Keratinocyte (primary cell): ENCODE measurements at regions not wholly inside any gene's neighbourhood (a gene's known extent, or its start where the extent isn't known, plus 50 kb on each side); places are given as distances from the start of the nearest gene placed in this dataset.

ENCODE experiments used
- DNase-seq: peaks from one replicate; pipeline ENCODE4 v3.0.0-alpha.2; 2011; ENCODE audit warnings: low read depth, missing footprints, low spot score
- FAIRE-seq: peaks from 2 replicates; lab custom pipeline; 2011; peaks lifted over from hg19 to GRCh38; lab: Jason Lieb, UNC
- H2AFZ ChIP-seq: 2 replicates; pipeline ENCODE4 v1.6.0; 2012; ENCODE audit warnings: low read length, control low read depth, inconsistent platforms; ENCODE audit not compliant: control insufficient read depth
- H3K27ac ChIP-seq: 2 replicates; pipeline ENCODE4 v1.5.1; 2011; ENCODE audit warnings: low read length; ENCODE audit not compliant: control insufficient read depth, insufficient read depth
- H3K27me3 ChIP-seq: 3 replicates; pipeline ENCODE4 v1.6.0; 2011; ENCODE audit warnings: low read length; ENCODE audit not compliant: control insufficient read depth, insufficient read depth; ENCODE audit errors: extremely low read depth
- H3K36me3 ChIP-seq, 2 experiments: 2 replicates in 1 of 2; 3 replicates in 1 of 2; pipeline ENCODE4 v1.5.1; 2011; ENCODE audit warnings: low read length in 2 of 2, mild to moderate bottlenecking in 1 of 2; ENCODE audit not compliant: control insufficient read depth in 2 of 2, insufficient read depth in 2 of 2; ENCODE audit errors: extremely low read depth in 1 of 2
- H3K4me1 ChIP-seq: 3 replicates; pipeline ENCODE4 v1.5.1; 2011; ENCODE audit warnings: low read length; ENCODE audit not compliant: control insufficient read depth, insufficient read depth; ENCODE audit errors: extremely low read depth
- H3K4me2 ChIP-seq: 3 replicates; pipeline ENCODE4 v1.6.0; 2011; ENCODE audit warnings: low read depth, low read length; ENCODE audit not compliant: control insufficient read depth, insufficient read depth; ENCODE audit errors: extremely low read depth
- H3K4me3 ChIP-seq, 3 experiments: fragments of 200-600 bp in 1 of 3; sonication (generic) in 1 of 3; 2 replicates in 2 of 3; 3 replicates in 1 of 3; pipeline ENCODE4 v1.5.1; 2011 to 2016; ENCODE audit warnings: low read length in 3 of 3, mild to moderate bottlenecking in 3 of 3, control low read depth in 2 of 3, inconsistent platforms in 1 of 3, low read depth in 1 of 3, mixed read lengths in 1 of 3, mixed run types in 1 of 3, moderate library complexity in 1 of 3; ENCODE audit not compliant: control insufficient read depth in 2 of 3, insufficient read depth in 2 of 3; ENCODE audit errors: extremely low read depth in 1 of 3
- H3K79me2 ChIP-seq: 2 replicates; pipeline ENCODE4 v1.6.0; 2012; ENCODE audit warnings: low read length; ENCODE audit not compliant: control insufficient read depth, insufficient read depth
- H3K9ac ChIP-seq: 3 replicates; pipeline ENCODE4 v1.6.0; 2011; ENCODE audit warnings: low read length; ENCODE audit not compliant: control insufficient read depth, insufficient read depth; ENCODE audit errors: extremely low read depth
- H3K9me1 ChIP-seq: 3 replicates; pipeline ENCODE4 v1.6.0; 2011; ENCODE audit warnings: low read length; ENCODE audit not compliant: control insufficient read depth, insufficient read depth; ENCODE audit errors: extremely low read depth
- H3K9me3 ChIP-seq: 2 replicates; pipeline ENCODE4 v1.5.1; 2012; ENCODE audit warnings: low read depth, low read length; ENCODE audit not compliant: control insufficient read depth
- H4K20me1 ChIP-seq: 3 replicates; pipeline ENCODE4 v1.6.0; 2011; ENCODE audit warnings: low read length; ENCODE audit not compliant: control insufficient read depth, insufficient read depth; ENCODE audit errors: extremely low read depth
- CTCF ChIP-seq, 3 experiments: IDR thresholded peaks in 1 of 3; conservative IDR thresholded peaks in 1 of 3; optimal IDR thresholded peaks in 1 of 3; 2 replicates in 2 of 3; 3 replicates in 1 of 3; pipeline versions ENCODE3 to v1.5.1; 2011; ENCODE audit warnings: low read length in 3 of 3, mild to moderate bottlenecking in 3 of 3, moderate library complexity in 2 of 3, control low read depth in 1 of 3, inconsistent platforms in 1 of 3; ENCODE audit not compliant: insufficient read depth in 2 of 3; ENCODE audit errors: extremely low read depth in 1 of 3
- EZH2 ChIP-seq: IDR thresholded peaks from one replicate; pipeline ENCODE4 v1.6.1; 2012; ENCODE audit warnings: inconsistent platforms, mild to moderate bottlenecking, low read length, moderate library complexity
- dilution Hi-C: fragments of 300-500 bp; cut with MboI; formaldehyde crosslinking; loops from one replicate; pipeline ENCODE4 v1.7.0; 2020; ENCODE audit warnings: low sequenced_read_pairs; ENCODE audit not compliant: extremely low pct_ligation_motif_present

- no peak for FAIRE-seq
- no peak for DNase-seq
- H2AFZ ChIP-seq: no peak overlapping the region
These were observed 959.0 kb downstream of the GRIK2 start for GRCh38 chr6:102352552-102352951.

GRCh38 chr6:102344769-102345168 is 951.3 kb downstream of the GRIK2 start:
- Histone ChIP-seq H3K4me3 (no peak overlapping the region), H2AFZ (no peak overlapping the region), H3K4me1 (no peaks in the 10 kb centered on the region), H3K27ac (no peak overlapping the region), H3K9me1 (no peaks in the 10 kb centered on the region), H3K9me3 (no peaks in the 10 kb centered on the region), H3K27me3 (no peaks in the 10 kb centered on the region), H3K9ac (no peak overlapping the region), H3K79me2 (no peaks in the 10 kb centered on the region), H3K36me3 (no peaks in the 10 kb centered on the region), H4K20me1 (no peaks in the 10 kb centered on the region), H3K4me2 (no peak overlapping the region)
- FAIRE-seq: no peak
- no peak for DNase-seq
- dilution Hi-C loops: no loop called here
- TF ChIP-seq EZH2 (no peak), CTCF (optimal IDR thresholded peaks at IDR 0.05 in 1 of 3, IDR thresholded peaks at IDR 0.05 in 1 of 3, conservative IDR thresholded peaks at IDR 0.05 in 1 of 3; ENCODE audit: extremely low read depth in 1 of 3, insufficient read depth in 2 of 3, low read length in 3 of 3) (no peak)

More at GRCh38 chr6:102352552-102352951, 959.0 kb downstream of the GRIK2 start:
- no peak overlapping the region for H3K27ac ChIP-seq
- no peaks in the 10 kb centered on the region for H3K9me1 ChIP-seq
- H3K27me3 ChIP-seq: no peaks in the 10 kb centered on the region
- H3K9ac ChIP-seq: no peak overlapping the region
- no peaks in the 10 kb centered on the region for H3K9me3 ChIP-seq
- TF ChIP-seq CTCF (optimal IDR thresholded peaks at IDR 0.05 in 1 of 3, IDR thresholded peaks at IDR 0.05 in 1 of 3, conservative IDR thresholded peaks at IDR 0.05 in 1 of 3; ENCODE audit: extremely low read depth in 1 of 3, insufficient read depth in 2 of 3, low read length in 3 of 3): no peak
- no peak for TF ChIP-seq EZH2
- H3K36me3 ChIP-seq: no peaks in the 10 kb centered on the region
- H3K4me1 ChIP-seq: no peaks in the 10 kb centered on the region
- no peak overlapping the region for H3K4me2 ChIP-seq
- dilution Hi-C loops: no loop called here
- H4K20me1 ChIP-seq: no peaks in the 10 kb centered on the region
- H3K4me3 ChIP-seq: no peak overlapping the region
- no peaks in the 10 kb centered on the region for H3K79me2 ChIP-seq
